ENCODE measurements at regions not wholly inside any gene's neighbourhood (a gene's known extent, or its start where the extent isn't known, plus 50 kb on each side); places are given as distances from the start of the nearest gene placed in this dataset.
"Not testable (repeated sequence)": the region's sequence is repeated elsewhere in the genome, so short reads cannot be mapped to it uniquely, and the experiment has no call there.

DNA sequence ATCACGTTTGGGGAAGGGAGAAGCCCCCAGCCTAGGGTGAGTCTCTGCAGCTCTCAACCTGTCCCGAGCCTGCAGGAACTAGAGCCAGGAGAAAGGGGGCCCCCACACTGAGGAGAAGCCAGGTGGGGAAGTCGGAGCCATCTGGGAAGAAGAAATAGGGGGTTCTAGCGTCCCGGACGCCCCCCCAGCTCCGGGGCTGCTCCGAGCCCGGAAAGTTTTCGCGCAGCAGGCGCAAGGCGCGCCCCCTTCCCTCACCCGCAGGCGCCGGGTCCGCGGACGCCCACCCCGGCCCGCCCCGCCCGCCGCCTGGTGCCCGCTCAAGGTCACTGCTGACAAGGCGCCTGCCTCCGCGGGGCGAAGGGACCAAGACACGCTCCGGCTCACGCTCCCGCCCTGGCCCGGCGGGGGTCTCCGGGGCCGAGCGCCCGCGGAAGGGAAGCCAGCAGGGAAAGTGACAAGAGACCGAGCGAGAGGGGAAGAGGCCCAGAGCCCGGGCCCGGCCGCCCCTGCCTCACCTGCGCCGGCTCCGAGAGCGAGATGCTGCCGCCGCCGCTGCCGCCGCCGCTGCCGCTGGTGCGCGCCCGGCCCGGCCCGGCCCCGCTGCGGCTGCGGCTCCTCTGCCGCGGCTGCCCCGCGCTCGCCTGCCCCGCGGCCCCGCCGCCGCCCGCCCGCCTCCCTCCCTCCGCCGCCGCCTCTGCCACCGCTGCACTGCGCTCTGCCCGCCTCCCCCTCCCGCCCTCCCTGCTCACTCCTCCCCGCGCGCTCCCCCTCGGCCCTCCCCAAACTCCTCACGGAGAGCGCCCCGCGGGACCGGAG, 108.4 kb upstream of the SLC6A11 start:
- DNase-seq, result peak; percentile 16

DNA sequence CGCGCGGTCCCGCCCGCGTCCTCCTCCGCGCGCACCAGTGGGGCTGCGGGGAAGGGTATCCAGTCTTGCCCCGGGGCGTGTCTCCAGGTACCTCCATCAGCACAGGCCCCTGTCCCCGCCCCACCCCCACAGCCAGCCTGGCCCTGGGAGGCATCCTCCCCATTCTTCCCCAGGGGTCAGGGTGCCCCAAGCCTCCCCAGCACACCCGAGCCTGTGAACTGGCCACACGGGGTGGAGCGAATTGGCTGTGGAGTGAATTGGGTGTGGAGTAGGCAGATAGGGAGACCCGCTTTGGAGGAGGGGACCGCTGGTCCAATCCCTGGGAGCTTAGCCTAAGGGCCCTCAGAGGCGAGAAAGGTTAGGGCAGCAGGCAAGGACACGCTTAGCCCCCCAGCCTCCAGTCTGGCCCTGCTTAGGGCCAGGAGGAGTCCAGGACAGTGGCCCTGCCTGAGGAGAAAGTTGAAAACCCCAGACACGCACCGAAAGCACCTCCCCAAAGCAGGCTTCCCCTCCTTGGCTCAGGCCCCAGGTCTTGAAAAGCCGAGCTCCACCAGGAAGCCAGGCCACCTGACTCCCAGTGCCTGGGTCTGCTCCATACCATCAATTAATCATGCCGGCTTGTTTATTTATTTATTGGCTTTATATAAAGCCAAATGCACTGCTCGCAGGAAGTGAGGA, 107.7 kb upstream of the SLC6A11 start:
- DNase-seq, result peak; percentile 1

DNA sequence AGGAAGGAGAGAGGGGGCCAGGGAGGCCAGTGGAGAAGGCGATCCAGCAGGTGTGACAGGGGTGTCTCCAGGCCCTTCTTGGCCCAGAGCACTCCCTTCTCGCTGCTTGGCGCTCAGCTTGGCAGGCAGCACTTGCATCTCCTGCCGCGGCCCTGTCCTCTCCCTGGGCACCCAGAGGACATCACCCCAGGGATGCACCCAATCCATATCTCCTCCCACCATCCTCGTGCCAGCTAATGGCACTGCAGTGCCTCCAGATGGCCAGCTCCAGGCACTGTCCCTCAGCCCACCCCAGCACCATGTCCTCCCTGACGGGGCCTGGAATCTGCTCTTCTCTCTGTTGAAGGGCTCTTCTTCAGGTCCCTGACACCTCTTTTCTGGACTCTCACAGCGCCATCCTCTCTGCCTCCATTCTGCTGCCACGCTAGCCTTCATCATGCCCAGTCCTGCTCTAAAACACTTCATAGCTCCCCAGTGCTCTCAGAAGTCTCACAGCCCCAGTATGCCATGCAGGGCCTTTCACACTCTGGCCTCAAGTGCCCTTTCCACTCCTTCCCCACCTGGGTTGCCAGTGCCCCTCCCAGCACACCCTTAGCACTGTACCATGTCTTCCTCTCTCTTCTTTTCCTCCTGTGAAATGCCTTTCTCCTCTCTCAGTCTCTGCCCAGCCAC, 106.8 kb upstream of the SLC6A11 start:
- no peak for DNase-seq

DNA sequence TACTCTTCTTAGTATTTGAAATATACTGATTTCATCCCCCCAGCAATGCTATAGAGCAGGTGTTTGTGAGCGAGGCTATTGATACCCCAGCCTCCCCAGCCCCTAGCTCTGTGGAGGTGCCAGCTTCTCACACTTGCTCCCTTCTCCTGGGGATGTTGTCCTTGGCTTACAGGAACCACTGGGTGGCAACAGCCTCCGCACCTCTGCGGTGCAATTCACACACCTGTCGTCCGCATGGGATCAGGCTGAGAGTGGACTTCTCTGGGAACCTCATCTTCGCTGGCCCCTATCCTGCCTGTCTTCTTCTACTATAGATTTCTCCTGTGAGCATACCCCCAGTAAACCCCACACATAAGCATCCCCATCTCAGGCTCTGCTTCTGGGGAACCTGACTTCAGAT, 103.9 kb upstream of the SLC6A11 start:
- DNase-seq, result no peak

DNA sequence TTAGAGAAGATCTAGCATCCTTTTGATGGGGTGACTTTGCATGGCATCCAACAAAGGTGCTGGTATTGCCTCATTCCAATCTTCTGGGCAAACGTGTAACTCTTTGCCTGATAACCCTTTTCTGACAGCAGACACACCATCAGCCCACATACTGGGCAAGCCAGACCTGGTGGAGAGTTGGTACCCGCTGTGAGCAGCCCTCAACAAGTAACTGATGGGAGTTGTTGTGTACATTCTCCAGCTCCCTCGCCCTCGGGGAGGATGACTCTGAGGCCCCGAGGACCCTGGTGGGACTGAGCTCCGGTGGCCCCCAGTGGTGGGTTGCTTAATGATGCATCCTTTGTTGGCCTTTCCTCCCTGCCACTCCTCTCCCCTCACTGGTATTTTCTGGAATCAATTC, 102.4 kb upstream of the SLC6A11 start:
- DNase-seq, result no peak

DNA sequence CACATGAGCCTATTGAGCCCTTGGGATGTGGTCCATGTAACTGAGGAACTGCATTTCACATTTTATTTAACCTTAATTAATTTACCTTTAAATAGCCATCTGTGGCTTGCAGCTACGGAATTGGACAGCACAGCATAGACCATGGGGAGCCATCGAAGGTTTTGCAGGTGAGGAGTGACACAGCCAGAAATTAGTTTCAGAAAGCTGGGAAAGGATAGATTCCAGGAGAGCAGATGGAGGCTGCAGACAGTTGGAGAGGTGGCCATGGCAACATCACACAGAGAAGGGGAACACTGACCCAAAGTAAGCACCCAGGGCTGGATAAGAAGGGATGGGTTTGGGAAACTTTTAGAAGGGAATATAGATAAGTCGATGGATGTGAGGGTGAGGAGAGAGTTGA, 100.1 kb upstream of the SLC6A11 start:
- DNase-seq, result no peak

DNA sequence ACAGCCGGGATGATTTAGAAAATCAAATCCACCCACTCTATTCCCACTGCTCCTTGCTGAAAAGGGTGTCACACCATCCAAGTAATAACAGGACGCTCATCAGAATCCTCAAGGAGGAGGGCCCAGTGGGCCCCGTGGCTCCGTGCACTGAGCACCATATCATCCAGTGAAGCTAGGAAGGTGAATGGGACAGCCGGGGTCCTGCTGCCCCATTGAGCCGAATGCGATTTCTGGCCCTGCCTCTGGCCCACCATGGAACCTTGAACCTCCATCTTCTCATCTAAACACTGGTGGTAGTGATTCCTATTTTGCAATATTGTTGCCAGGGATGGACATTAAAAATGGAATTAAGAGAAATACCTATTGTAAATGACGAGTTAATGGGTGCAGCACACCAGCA, 99.1 kb upstream of the SLC6A11 start:
- no peak for DNase-seq

DNA sequence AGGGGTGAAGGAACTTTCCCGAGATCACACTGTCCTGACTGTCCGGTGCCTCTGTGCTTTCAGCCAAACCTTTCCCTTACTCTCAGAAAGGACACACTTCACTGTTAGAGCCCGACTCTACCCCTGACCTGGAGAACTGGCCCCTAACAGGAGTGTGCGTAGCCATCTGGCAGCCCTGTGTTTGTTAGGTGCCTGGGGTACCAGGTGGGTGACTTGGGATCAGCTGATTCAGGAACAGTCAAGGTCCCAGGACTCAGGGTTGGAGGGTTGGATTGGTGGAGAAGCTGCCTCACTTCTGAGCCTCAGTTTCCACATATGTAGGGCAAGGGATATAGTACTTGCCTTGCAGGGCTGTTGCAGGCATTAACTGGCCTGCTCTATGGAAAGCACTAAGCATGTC, 98.3 kb upstream of the SLC6A11 start:
- DNase-seq, result no peak

DNA sequence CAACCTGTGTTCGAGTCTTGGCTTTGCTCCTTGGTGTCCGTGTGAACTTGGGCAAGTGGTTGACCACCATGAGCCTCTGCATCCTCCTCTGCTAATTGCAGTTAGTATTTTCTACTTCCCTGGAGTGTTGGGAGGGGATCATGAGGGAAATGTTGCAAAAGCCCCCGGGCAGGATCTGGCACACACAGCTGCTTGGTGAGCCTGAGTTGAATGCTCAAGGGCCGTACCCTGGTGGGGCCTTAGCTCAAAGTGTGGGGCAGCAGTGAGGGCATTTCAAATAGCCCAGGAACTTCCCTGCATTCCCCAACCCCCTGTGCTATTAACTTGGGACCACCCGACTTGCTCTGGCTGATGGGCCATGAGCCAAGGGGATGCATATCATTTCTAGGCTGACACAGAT, 94.9 kb upstream of the SLC6A11 start:
- DNase-seq, result no peak

DNA sequence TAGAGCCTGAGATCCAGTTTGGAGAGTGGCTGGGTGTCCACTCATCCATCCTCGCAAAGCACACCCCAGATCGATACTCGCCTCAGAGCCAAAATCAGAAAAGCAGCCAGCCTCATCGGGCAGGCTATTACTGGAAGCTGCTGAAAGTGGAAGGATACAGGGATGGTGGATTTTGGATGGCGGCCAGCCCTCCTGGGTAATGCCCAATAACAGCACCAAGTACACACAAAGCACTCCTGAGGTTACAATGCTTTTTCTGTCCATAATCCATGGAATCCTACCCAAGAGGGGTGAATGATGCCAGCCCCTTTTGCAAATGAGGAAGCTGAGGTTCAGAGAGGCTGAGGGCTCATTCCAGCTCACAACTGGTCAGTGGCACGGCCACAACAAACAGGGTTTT, 93.1 kb upstream of the SLC6A11 start:
- peak; percentile 42 for DNase-seq

DNA sequence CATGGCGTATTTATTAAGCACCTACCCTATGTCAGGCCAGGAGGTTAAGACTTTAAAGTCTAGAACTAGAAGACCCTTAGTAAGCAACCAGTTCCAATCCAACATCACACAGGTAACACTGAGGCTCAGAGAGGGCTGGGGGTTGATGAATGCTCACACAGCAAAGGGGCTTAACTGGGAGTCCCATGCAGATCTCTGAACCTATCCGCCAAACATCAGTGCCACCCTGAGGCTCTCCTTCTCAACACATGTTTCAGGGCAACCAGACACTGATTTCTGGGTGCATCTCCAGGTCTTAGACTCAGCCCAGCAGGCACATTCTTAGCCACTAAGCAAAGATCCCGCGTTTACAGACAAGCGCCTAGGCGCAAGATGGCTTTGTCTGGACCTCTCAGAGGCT, 92.0 kb upstream of the SLC6A11 start:
- no peak for DNase-seq

DNA sequence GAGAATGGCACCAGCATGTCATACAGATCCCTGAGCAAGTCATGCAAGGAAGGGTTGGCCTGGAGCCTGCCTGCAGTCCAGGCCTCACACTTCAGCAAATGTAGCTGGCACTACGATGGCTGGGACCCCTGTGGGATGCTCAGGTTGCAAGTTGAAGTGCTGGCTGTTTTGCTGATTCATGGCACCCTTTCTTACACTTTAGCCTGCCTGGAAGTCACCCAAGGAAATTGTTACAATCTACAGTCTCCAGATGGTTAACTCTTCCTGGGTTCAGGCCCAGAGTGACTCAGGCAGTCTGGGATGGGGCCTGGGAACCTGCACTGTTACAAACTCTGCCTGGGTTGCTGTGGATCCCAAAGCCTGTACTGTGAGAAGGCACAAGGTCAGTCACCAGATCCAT, 91.0 kb upstream of the SLC6A11 start:
- no peak for DNase-seq

DNA sequence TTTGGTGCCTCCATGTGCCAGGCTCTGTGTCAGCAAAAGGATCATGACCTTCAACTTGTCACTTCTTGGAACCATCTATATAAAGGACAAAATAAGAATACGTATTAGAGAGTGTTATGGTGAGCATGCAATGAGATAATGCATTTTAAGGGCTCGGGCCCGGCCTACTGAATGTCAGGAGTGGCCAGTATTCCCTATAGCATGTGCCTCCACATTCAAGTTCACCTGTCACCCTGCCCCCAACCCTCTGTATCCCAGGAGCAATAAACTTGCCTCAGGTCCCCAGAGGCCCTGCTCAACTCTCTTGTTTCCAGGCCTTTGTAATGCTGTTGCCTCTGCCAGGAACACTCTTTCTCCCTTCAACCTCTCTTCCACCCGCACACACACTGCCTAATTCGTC, 90.2 kb upstream of the SLC6A11 start:
- no peak for DNase-seq

DNA sequence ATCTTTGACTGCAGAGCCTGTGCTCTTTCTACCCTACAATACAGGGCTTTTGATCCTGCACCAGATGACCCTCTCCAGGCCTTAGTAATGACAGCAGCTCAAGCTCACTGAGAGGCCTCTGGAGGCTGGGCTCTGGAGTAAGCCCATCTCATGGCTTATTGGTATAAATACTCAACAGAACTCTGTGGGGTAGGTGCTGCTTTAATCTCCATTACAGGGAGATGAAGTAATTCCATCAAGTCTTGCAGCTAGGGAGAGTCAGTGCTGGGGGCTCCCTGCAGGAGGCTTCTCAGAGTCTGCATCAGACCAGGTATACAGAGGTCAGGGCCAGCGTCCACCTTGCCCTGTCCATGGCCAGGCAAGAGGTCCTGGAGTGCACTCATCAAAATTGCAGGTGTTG, 89.2 kb upstream of the SLC6A11 start:
- DNase-seq, result no peak

DNA sequence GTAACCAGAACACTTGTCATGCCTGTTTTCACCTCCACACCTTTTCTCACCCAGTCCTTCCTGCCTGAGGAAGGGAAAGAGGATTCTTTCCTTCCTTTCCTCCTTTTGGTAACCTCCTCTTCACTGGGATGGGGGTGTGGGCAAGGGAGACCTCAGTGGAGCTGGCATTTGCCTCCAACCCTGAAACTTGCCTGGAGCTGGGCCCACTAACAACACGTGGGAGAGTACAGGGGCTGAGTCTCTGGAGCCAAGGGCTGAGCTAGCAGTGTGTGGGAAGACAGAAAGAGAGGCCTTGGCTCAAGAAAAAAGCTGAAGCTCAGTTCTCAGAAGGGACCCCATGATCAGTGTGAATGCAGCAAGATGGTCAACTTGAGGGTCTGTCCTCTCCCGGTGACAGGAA, 86.6 kb upstream of the SLC6A11 start:
- no peak for DNase-seq

DNA sequence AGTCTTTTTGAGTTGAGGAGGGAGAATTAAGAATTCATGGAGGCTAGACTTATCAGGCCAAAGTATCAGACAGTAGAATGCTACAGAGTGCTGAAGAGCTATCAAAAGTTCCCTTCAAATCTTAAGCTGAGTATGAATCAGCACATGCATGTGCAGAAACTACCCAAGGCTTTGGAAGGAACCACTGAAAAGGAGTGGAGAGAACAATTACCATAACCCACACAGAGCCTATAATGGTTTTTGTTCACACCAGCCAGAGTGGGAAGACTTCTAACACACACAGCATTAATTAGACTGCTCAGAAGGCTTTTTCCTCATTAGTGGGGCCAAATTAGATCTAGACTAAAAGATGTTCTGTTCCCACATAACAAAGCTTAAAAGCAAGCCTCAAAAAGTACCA, 83.7 kb upstream of the SLC6A11 start:
- DNase-seq, result no peak

DNA sequence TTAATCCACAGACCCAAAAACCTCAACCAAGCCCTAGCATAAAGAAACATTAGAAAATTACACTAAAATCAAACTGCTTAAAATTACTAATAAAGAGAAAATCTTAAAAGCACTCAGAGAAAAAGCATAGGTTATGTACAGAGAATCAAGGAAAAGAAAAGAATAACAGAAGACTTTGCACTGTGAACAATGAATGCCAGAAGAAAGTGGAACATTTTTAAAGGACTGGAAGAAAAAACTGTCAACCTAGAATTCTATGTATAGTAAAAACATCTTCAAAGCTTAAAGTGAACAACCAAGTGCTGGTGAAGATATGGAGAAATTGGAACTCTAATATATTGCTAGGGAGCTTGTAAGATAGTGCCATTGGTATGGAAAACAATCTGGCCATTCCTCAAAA, 82.7 kb upstream of the SLC6A11 start:
- DNase-seq, result peak; percentile 0

DNA sequence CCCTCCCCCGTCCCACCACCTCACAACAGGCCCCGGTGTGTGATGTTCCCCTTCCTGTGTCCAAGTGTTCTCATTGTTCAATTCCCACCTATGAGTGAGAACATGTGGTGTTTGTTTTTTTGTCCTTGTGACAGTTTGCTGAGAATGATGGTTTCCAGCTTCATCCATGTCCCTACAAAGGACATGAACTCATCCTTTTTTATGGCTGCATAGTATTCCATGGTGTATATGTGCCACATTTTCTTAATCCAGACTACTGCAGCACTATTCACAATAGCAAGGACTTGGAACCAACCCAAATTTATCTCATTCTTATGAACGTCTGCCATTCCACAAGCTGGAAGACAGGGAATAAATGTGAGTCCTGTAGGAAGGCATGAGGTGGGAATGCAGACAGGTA, 79.6 kb upstream of the SLC6A11 start:
- DNase-seq, result not testable (repeated sequence)

DNA sequence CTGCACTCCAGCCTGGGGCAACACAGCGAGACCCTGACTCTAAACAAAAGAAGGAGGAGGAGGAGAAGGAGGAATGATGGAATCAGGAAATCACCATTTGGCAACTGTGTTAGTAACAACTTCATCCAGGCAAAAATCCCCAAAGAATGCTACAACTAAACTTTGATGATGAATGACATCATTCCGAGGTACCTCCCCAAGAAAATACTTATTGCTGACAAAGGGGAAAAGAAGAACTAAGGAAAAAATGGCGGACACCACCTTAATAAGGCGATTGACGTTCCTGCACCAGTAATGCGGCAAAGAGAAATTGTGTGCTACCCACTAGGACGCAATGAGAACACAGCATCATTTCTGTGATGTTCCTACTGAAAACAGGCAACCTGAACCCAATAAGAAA, 78.2 kb upstream of the SLC6A11 start:
- DNase-seq, result no peak

DNA sequence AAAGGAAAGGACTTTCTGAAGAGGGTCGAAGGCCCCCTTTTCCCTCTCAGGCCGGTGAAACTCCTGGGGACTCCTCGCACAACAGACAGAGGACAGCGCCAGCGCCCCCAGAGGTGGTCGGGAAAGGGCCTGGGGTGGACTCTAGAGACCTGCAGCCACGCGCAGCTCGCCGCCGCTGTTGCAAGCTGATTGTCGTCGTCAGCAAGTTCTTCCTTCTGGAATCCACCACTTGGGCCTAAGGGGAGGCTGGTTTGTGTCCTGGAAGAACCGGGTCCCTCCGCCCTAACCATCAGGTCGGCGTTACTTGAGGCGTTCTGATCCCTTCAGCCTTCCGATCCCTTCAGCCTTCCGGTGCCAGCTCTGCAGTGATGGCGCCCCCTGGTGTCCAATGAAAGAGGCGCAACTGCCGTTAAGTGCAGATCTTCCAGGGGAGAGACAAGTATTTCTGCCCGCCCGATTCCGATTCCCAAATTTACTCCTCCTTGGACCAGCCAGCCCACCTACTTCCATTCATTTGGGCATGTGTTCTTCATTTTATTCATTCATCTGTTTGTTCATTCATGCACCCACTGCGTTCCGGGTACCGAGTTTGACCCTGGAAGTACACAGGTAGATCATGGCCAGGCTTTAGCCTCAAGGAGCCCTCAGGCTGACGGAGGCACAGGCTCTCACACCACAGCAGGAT, 77.2 kb upstream of the SLC6A11 start:
- DNase-seq, result peak; percentile 22

DNA sequence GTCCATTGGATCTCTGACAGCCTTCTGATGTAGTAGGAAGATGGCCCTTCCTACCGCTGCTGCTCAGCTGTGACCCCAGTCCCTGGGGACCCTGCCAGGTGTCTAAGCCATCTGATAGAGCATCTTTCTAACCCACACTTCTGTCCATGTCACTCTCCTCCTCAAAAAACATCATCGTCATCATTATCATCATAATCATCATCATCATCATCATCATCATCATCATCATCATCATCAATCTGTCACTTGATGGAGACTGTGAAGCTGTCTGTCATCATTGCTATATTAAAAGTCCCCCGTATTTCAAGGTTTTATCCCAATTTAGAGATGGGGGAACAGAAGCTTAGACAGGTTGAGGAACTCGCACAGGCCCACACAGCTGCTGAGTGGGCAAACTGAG, 75.1 kb upstream of the SLC6A11 start:
- no peak for DNase-seq

DNA sequence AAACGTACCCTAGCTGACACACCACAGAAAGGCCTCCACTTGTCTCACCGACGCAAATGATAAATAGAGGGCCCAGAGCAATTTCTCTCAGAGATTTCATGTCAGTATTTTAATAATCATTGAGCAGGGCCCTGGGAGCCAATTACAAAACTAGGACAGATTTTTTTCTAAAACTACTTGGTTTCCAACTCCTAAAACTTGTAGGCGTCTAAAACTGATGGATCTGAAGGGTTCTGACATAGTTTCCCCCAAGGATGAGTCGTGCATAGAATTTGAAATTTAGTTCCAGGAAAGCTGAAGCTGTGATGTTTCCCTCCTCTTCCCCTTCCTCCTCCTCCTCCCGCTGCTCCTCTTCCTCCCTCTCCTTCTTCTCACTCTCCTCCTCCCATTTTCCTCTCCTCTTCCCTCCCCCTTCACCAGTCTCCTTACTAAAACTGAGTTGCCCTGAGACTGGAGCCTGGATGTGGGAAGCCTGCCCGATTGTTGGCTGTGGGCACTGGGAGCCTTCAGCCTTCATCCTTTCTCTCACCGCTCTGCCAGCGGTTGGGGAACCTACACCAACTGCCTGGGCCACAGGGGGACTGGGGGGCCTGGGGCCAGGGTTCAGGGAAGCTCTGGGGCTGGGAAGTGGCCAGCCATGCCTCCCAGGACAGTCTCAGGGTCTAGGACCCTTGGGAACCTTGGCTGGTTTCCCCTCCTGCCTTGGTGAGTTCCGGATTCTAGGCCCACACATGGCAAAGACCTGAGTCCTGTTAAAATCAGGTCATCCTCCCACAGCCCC, 73.9 kb upstream of the SLC6A11 start:
- DNase-seq, result no peak

Data from NCI-H1105 treated with DMSO at 0.1 percent for 48 hours (cell line).